BLaER1 treated with 17β-estradiol and CSF1 and Interleukin-3, amounts not matched to agents 10 nM and 100 nM (cell line): ENCODE measurements at regions not wholly inside any gene's neighbourhood (a gene's known extent, or its start where the extent isn't known, plus 50 kb on each side); places are given as distances from the start of the nearest gene placed in this dataset.

Experiments used
- H3K27ac ChIP-seq, 11 experiments: shearing (Covaris generic); formaldehyde crosslinking; 2 replicates each; pipeline ENCODE4 v1.8.1; 2022
- H3K27me3 ChIP-seq, 11 experiments: shearing (Covaris generic); formaldehyde crosslinking; 2 replicates each; pipeline ENCODE4 v1.8.1; 2022
- H3K36me3 ChIP-seq, 11 experiments: shearing (Covaris generic); formaldehyde crosslinking; 2 replicates each; pipeline ENCODE4 v1.8.1; 2022
- H3K4me1 ChIP-seq, 10 experiments: shearing (Covaris generic); formaldehyde crosslinking; 2 replicates each; pipeline ENCODE4 v1.8.1; 2022
- H3K4me2 ChIP-seq, 11 experiments: shearing (Covaris generic); formaldehyde crosslinking; 2 replicates each; pipeline ENCODE4 v1.8.1; 2022
- H3K4me3 ChIP-seq, 10 experiments: shearing (Covaris generic); formaldehyde crosslinking; 2 replicates each; pipeline ENCODE4 v1.8.1; 2022
- H3K9ac ChIP-seq, 11 experiments: shearing (Covaris generic); formaldehyde crosslinking; 2 replicates each; pipeline ENCODE4 v1.8.1; 2022
- H3K9me3 ChIP-seq, 11 experiments: shearing (Covaris generic); formaldehyde crosslinking; replicated peaks in 1 of 11; 2 replicates each; pipeline ENCODE4 v1.8.1; 2022
- H4K20me1 ChIP-seq, 11 experiments: shearing (Covaris generic); formaldehyde crosslinking; 2 replicates each; pipeline ENCODE4 v1.8.1; 2022
- Cebpa-rat ChIP-seq, 11 experiments: shearing (Covaris generic); IDR thresholded peaks; 2 replicates each; pipeline ENCODE4 v1.8.1; 2022

DNA sequence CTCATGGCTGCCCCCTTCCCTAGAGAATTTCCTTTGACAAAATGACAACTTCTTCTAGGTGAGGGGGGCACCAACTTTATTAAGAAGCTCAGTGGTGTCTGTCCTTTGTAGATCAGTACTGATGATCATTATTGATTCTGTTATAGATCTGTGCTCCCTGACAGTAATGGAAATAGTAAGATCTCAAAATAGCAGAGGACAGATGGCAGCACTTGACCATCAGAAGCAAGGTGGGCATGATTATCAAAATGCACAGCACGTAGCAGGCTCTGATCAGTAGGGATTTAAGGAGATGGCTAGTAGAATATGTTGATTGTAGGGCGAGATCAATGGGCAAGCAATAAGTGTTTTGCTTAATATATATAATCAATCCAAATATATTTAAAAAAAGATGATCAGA lies 208.6 kb upstream of the HDDC2 start:
- peaks cover 16 to 28% (median 23%) of the 10 kb centered on the region in 10 experiments for H3K4me1 ChIP-seq
- no peaks in the 10 kb centered on the region for H3K27me3 ChIP-seq
- peaks cover 14 to 25% (median 19%) of the 10 kb centered on the region in 11 experiments for H3K9me3 ChIP-seq
- H3K4me2 ChIP-seq, result no peak overlapping the region; a peak in 1 of 22 replicates
- H3K27ac ChIP-seq, result no peak overlapping the region
- no peak overlapping the region for H3K9ac ChIP-seq
- H3K4me3 ChIP-seq, result no peak overlapping the region
- no peaks in the 10 kb centered on the region for H4K20me1 ChIP-seq
- H3K36me3 ChIP-seq, result peaks cover 0 to 6% (median 0%) of the 10 kb centered on the region in 11 experiments; a peak in 1 of 22 replicates
- TF ChIP-seq Cebpa-rat (IDR thresholded peaks at IDR 0.05), result no peak

GRCh38 chr6:125511809-125512396 lies 210.1 kb upstream of the HDDC2 start:
- no peaks in the 10 kb centered on the region for H4K20me1 ChIP-seq
- H3K4me2 ChIP-seq, result no peak overlapping the region
- H3K36me3 ChIP-seq, result peaks cover 0 to 5% (median 0%) of the 10 kb centered on the region in 11 experiments; a peak in 1 of 22 replicates
- no peak for TF ChIP-seq Cebpa-rat (IDR thresholded peaks at IDR 0.05)
- peaks cover 16 to 28% (median 23%) of the 10 kb centered on the region in 10 experiments for H3K4me1 ChIP-seq
- no peak overlapping the region for H3K4me3 ChIP-seq
- H3K9me3 ChIP-seq, result peaks cover 16 to 29% (median 21%) of the 10 kb centered on the region in 11 experiments
- no peak overlapping the region for H3K27ac ChIP-seq
- no peak overlapping the region for H3K9ac ChIP-seq
- no peaks in the 10 kb centered on the region for H3K27me3 ChIP-seq

GRCh38 chr6:125512621-125513020 lies 210.9 kb upstream of the HDDC2 start:
- H3K9ac ChIP-seq, result no peak overlapping the region
- no peaks in the 10 kb centered on the region for H3K27me3 ChIP-seq

GRCh38 chr6:125513978-125514377 lies 212.2 kb upstream of the HDDC2 start:
- Histone ChIP-seq H3K4me3 (no peak overlapping the region), H3K27ac (no peak overlapping the region), H3K27me3 (no peaks in the 10 kb centered on the region), H3K9ac (no peak overlapping the region), H3K4me1 (peaks cover 6 to 13% (median 9%) of the 10 kb centered on the region in 10 experiments; a peak in 15 of 20 replicates), H3K36me3 (no peaks in the 10 kb centered on the region), H3K9me3 (peaks cover 23 to 36% (median 27%) of the 10 kb centered on the region in 11 experiments; a peak in 21 of 22 replicates), H4K20me1 (no peaks in the 10 kb centered on the region), H3K4me2 (no peak overlapping the region)
- TF ChIP-seq Cebpa-rat (IDR thresholded peaks at IDR 0.05), result no peak

More at GRCh38 chr6:125512621-125513020, 210.9 kb upstream of the HDDC2 start:
- Histone ChIP-seq H3K4me3 (no peak overlapping the region), H3K36me3 (no peaks in the 10 kb centered on the region), H3K4me1 (peaks cover 15 to 23% (median 19%) of the 10 kb centered on the region in 10 experiments), H4K20me1 (no peaks in the 10 kb centered on the region), H3K4me2 (no peak overlapping the region), H3K9me3 (peaks cover 14 to 28% (median 20%) of the 10 kb centered on the region in 11 experiments; a peak in 21 of 22 replicates), H3K27ac (no peak overlapping the region)
- no peak for TF ChIP-seq Cebpa-rat (IDR thresholded peaks at IDR 0.05)

DNA sequence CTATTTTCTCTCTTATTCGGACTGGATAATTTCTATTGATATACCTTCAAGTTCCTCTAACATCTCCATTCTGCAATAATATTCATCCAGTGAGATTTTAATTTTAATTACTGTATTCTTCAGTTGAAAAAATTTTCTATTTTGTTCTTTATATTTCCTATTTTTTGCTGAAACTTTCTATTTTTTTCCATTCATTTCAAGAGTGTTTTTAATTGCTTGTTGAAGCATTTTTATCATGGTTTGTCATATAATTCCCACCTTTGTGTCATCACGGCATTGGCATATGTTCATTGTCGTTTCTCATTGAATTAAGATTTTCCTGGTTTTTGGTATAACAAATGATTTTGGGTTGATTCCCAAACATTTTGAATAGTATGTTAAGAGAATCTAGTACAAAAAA lies 214.9 kb upstream of the HDDC2 start:
- Histone ChIP-seq H3K9me3 (peaks cover 23 to 36% (median 27%) of the 10 kb centered on the region in 11 experiments; a peak in 21 of 22 replicates), H3K9ac (no peak overlapping the region), H3K27me3 (no peaks in the 10 kb centered on the region), H3K4me3 (no peak overlapping the region), H4K20me1 (no peaks in the 10 kb centered on the region), H3K27ac (no peak overlapping the region), H3K36me3 (no peaks in the 10 kb centered on the region), H3K4me2 (no peak overlapping the region), H3K4me1 (no peaks in the 10 kb centered on the region)
- TF ChIP-seq Cebpa-rat (IDR thresholded peaks at IDR 0.05), result no peak

- H3K27me3 ChIP-seq, result no peaks in the 10 kb centered on the region
- H4K20me1 ChIP-seq, result no peaks in the 10 kb centered on the region
- no peak overlapping the region for H3K4me3 ChIP-seq
- H3K27ac ChIP-seq, result no peak overlapping the region
- H3K9ac ChIP-seq, result no peak overlapping the region
- no peak overlapping the region for H3K4me2 ChIP-seq
- no peaks in the 10 kb centered on the region for H3K4me1 ChIP-seq
- no peaks in the 10 kb centered on the region for H3K36me3 ChIP-seq
- peaks cover 23 to 35% (median 27%) of the 10 kb centered on the region in 11 experiments; a peak in 21 of 22 replicates for H3K9me3 ChIP-seq
- TF ChIP-seq Cebpa-rat (IDR thresholded peaks at IDR 0.05), result no peak
These were observed 217.6 kb upstream of the HDDC2 start for GRCh38 chr6:125519367-125519766.

DNA sequence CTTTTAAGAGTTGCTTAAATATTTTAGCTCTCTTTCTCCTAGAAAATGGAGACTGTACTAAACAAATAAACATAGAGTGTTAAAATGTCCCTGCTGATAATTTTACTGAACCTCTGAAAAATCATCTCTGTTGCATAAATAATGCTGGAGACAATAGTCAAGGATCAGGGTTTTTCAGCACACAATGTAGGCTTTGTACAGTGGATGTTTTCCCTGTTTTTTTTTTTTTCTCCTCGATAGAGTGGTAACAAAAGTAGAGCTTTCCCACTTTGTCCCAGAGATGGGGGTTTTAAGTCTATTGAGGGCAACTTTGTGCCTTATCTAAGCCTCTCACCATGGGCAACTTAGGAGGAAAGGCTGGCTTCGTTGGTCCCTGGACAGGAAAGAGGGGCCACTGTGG lies 222.6 kb upstream of the HDDC2 start:
- H3K4me1 ChIP-seq, result peaks cover 7 to 15% (median 11%) of the 10 kb centered on the region in 10 experiments
- H3K9ac ChIP-seq, result no peak overlapping the region
- H3K4me2 ChIP-seq, result no peak overlapping the region
- no peak overlapping the region for H3K4me3 ChIP-seq
- H3K36me3 ChIP-seq, result no peaks in the 10 kb centered on the region
- H3K27me3 ChIP-seq, result no peaks in the 10 kb centered on the region
- H3K9me3 ChIP-seq, result no peaks in the 10 kb centered on the region
- H3K27ac ChIP-seq, result no peak overlapping the region
- H4K20me1 ChIP-seq, result no peaks in the 10 kb centered on the region
- TF ChIP-seq Cebpa-rat (IDR thresholded peaks at IDR 0.05), result no peak

DNA sequence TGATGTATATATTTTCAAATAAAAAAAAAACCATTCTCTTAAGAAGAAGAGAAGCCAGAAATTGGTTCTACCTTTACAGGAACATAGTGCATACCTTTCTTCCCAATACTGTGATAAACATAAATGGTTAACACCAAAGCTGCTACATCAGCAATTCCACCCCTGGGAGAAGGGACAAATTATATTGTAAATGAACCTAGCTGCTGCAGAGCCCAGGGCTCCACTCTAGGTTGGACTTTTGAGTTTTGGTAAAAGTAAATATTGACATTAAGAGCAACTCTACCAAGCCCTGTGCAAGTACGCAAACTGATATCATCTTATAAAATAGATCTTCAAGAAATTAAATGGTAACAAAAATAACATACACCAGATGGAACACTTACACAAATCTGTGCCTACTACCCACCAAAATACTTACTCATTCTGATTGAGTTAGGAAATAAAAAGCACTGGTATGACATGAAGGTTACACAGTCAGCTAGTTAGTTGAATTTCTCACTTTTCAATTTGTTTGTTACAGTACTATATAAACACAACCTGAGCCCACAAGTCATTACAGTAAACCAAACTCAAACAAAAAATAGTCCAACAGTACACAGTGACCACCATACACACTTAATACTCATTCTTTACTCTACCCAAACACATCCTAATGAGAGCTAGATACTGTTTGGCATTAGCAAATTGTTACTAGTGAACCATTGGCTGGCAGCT lies 223.3 kb upstream of the HEY2 start:
- no peak for TF ChIP-seq Cebpa-rat (IDR thresholded peaks at IDR 0.05)
- no peak overlapping the region for H3K9ac ChIP-seq
- H4K20me1 ChIP-seq, result no peaks in the 10 kb centered on the region
- no peak overlapping the region for H3K27ac ChIP-seq
- no peaks in the 10 kb centered on the region for H3K36me3 ChIP-seq
- peaks cover 7 to 15% (median 11%) of the 10 kb centered on the region in 10 experiments for H3K4me1 ChIP-seq
- no peak overlapping the region for H3K4me3 ChIP-seq
- H3K4me2 ChIP-seq, result no peak overlapping the region
- no peaks in the 10 kb centered on the region for H3K27me3 ChIP-seq
- H3K9me3 ChIP-seq, result no peaks in the 10 kb centered on the region

DNA sequence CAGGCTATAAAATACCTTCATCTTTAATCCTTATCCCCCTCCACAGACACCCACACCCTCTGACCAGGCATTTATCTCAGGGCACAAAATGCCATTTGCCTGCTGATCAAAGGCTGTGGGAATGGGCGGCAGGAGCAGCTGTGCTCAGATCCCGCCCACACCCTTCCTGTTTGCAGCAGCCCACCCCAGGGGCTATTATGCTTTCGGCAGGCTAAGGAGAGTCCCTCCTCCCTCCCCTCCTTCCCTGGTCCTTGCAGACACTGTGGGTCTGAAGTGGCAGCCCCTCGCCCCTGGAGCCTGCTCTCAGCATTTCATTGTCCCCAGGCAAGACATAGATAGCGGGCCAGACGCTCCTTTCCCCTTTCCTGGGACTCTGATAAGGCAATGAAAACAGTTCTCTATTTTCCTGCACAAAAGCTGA lies 220.8 kb upstream of the HEY2 start:
- peak overlapping the region; percentile 51 to 84 (median 68) for H3K4me2 ChIP-seq
- H3K4me3 ChIP-seq, result no peak overlapping the region
- no peaks in the 10 kb centered on the region for H3K36me3 ChIP-seq
- H3K27ac ChIP-seq, result no peak overlapping the region
- H3K9ac ChIP-seq, result peak overlapping the region in 1 of 11 experiments; percentile 20; a peak in 1 of 22 replicates
- H4K20me1 ChIP-seq, result no peaks in the 10 kb centered on the region
- no peaks in the 10 kb centered on the region for H3K27me3 ChIP-seq
- H3K9me3 ChIP-seq, result peaks cover 0 to 2% (median 0%) of the 10 kb centered on the region in 11 experiments; a peak in 1 of 22 replicates
- peaks cover 7 to 17% (median 12%) of the 10 kb centered on the region in 10 experiments for H3K4me1 ChIP-seq
- TF ChIP-seq Cebpa-rat (IDR thresholded peaks at IDR 0.05), result no peak
